Dermis blood vessel endothelial cell (primary cell): ENCODE measurements at regions not wholly inside any gene's neighbourhood (a gene's known extent, or its start where the extent isn't known, plus 50 kb on each side); places are given as distances from the start of the nearest gene placed in this dataset.
"Not testable (repeated sequence)": the region's sequence is repeated elsewhere in the genome, so short reads cannot be mapped to it uniquely, and the experiment has no call there.

Source experiments
- DNase-seq: peaks from one replicate; pipeline ENCODE4 v3.0.0; 2010

DNA sequence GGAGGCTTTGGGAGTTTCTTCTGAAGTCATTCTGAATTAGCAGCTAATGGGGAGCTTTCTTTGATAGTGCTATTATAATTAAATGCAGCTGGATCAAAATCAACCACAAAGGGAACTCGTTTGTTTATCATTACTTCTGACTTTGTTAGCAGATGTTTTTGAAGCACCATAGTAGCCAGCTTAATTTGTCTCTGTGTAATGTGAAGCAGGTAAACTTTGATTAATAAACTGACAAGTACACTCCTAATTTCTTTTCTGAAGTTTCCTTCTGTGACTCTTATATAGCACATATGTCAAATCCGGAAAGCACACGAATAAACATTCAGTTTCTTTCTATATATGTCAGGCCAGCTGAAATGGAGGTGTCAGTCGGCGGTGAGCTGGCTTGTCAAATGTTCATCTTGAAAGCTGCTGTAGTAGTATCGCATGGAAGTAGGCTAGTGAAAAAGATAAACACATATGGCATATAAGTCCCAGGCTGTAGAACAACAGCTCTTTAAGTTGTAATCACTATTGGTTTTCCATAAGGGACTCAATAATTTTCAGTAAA, 451.9 kb upstream of the ZEB2 start:
- DNase-seq: no peak

DNA sequence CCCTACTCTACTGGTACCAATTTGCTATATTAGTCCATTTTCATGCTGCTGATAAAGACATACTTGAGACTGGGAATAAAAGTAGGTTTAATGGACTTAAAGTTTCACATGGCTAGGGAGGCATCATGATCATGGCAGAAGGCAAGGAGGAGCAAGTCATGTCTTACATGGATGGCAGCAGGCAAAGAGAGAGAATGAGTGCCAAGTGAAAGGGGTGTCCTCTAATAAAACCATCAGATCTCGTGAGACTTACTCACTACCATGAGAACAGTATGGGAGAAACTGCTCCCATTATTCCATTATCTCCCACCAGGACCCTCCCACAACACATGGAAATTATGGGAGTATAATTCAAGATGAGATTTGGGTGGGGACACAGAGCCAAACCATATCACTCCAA, 450.5 kb upstream of the ZEB2 start:
- not testable (repeated sequence) for DNase-seq

DNA sequence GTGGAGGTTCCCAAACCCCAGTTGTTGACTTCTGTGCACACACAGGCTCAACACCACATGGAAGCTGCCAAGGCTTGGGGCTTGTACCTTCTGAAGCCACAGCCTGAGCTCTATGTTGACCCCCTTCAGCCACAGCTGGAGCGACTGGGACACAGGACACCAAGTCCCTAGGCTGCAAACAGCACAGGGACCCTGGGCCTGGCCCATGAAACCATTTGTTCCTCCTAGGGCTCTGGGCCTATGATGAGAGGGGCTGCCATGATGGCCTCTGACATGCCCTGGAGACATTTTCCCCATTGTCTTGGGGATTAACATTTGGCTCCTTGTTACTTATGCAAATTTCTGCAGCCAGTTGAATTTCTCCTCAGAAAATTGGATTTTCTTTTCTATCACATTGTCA, 449.6 kb upstream of the ZEB2 start:
- not testable (repeated sequence) for DNase-seq

DNA sequence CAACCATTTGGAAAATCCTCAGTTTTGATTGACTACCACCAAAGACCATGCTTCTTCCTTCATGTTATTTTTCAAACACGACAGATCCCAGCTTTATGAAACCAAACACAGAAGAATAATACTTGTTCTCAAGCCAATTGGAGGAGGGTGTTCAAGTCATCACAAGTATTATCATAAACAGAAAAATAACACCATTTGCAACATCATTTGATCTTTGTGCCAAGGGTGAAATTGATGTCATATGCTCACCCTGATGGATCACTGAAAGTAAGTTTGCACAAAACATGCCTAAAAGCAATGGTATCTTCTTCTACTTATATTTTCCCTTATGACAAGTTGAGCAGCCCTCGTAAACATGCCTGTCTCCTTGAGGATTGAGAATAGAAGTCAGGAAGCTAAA, 448.0 kb upstream of the ZEB2 start:
- no peak for DNase-seq

DNA sequence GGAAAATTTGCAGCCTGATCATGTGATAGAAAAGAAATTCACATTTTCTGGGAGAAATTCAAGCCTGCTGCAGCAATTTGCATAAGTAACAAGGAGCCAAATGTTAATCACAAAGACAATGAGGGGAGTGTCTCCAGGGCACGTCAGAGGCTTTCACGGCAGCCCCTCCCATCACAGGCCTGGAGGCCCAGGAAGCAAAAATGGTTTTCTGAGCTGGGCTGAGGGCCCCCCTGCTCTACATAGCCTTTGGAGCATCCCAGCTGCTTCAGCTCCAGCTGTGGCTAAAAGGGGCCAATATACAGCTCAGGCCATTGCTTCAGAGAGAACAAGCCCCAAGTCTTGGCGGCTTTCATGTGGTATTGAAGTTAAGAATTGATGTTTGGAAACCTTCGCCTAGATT, 445.3 kb upstream of the ZEB2 start:
- DNase-seq: no peak

DNA sequence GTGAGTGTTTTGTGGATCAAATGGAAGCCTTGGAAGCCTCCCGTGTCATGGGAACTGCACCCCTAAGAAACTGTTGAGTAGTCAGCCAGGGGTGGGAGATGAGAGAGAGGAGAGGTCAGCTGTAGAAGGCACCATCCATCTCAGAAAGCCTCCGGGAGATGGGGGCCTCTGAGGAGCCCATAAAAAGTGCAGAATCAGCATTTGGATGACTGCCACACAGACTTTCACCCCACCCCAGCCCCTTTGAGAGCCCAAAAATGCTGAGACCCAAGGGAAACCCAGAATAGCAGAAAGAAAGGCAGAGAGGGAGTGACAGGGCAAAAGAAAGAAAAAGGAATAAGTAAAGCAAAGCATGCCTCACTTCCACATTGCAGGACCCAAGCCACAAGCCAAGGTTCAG, 443.1 kb upstream of the ZEB2 start:
- no peak for DNase-seq

DNA sequence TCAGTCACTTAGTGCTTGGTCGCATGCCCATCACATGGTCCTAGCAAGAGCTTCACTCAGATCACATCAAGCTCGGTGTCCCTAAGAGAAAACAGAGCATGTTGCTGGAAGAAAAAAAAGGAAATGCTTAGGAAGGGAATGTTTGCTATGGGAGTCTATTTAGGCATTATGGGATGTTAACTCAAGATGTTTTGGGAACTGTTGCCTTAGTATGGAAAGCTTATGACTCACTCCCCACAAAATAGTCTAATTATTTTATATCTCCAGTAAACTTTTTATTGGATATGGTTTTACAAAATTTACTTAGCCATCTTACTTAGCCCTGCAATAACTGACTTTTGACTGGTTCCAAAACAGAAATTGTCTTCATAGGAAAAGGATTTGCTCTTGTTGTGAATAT, 439.5 kb upstream of the ZEB2 start:
- DNase-seq: no peak

DNA sequence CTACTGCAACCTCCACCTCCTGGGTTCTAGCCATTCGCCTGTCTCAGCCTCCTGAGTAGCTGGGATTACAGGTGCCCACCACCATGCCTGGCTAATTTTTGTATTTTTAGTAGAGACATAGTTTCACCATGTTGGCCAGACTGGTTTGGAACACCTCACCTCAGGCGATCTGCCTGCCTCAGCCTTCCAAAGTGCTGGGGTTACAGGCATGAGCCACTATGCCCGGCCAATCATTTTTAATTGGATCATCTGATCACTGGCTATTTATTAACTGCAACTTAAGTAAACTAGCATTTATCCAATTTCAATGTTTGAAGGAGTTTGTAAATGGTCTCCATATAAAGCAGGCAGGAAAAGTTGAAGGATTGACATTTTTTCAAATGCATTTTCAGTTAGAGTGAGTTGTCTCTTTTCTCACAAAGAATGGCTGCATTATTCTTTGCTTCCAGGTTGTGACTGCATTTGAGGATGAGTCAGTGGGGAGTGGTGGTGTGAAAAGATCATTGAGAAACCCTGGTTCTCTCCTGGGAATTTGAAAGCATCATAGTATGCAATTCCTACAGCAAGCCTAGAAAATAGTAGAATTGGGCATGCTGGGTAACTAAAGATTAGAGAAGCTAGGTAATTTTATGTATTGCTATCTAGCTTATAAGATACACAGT, 431.1 kb upstream of the ZEB2 start:
- DNase-seq: peak; percentile 6

DNA sequence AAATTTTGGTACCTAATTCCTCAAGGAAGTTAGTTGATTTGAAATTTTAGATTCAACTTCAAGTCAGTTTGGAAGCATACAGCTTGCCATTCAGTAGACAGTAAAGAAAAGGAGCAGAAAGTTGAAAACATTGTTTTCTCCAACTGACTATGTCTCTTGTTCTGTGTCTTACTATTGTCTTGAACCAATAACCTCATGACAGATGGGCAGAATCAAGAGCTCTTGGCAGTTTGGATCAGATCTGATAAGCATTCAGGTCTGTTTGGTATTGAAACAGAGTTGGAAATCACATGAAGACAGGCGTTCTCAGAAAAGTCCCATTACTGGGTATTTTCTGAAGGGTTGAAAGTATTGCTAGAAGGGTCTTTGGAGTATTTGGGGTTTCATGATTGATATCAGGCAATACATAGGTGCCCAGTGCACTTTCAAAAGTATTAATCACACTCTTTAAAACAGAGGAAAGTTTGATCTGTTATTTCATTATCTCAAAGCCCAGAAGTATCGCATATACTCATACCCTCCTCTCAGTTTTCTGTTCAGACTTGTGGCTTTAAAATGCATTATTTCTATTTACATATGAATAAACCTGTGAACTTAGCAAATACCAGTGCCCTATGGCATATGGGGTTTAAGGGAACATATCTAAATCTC, 428.4 kb upstream of the ZEB2 start:
- no peak for DNase-seq

DNA sequence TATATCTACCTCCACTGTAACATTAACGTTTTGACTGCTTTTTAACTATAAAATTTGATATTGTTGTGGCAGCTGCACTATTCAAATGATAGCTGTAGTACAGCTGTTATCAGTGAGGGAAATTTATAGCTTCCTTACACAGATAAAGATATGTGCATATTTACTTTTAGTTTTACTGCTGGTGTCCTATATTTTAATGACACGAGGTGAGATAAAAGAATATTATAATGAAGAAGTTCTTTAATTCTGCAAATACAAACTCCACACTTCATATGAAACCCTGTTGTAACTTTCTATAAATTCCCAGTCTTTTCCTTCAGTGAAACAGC, 427.8 kb upstream of the ZEB2 start:
- DNase-seq: no peak

DNA sequence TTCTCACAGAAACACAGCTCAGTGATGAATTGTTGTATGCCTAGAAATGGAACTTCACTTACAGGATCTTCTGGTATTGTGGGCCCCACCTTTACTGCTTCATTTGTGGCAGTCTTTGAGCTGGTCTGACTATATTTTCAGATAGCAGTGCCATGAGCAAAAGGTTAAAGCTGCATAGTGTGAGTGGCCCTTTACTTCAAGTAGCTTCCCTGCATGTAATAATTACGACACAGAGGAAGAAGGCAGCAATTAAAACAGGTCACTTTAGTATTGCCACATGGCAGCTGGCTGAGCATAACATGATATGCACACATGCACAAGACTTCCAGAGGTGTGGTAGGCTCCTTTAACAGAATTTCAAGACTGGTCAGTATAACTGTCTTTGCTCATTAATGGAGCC, 426.3 kb upstream of the ZEB2 start:
- no peak for DNase-seq

DNA sequence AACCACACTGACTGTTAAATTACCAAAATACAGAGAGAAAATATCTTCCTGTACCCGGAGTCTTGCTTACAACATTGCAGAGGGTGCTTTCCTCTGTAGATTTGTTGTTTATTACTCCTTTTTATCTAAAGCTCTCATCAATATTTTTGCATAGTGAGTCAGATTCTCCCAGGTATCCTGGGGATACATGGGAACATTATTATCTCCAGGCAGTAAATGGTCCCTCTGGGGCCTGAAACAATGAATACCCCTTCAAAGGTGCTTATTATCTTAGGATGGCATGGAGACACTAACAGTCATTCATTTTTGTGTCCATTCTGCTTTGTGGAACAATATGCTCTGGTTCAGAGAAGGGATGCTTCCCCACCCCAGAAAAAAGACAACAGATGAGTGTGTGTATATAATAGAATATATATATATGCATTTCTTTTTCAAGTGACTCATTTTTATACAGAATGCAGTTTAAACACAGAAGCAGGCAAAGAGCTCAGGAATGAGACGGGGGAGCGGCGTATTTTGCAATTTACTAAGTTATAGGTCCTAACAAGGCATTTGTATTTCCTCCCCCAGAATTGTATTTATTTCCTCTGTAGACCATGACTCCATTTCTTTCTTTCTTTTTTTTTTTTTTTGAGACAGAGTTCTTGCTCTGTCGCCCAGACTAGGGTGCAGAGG, 424.8 kb upstream of the ZEB2 start:
- DNase-seq: no peak

DNA sequence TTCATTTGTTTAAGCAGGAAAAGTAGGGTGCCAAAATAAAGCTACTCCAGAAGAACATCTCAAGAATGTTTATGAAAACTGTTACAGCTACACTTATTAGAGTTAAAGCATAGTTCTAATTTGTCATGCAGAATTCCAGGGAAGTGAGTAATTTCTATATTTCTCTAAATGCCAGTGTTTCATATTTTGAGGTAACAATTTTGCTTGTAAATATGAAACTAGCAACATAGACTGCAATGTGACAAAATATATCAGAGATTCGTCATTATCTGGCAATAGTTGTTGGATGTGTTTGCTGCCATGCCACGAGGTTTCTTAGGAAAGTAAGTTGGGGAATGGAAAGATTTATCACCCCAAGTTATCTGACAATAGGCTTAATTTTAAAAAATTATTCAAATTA, 424.1 kb upstream of the ZEB2 start:
- DNase-seq: peak; percentile 58

DNA sequence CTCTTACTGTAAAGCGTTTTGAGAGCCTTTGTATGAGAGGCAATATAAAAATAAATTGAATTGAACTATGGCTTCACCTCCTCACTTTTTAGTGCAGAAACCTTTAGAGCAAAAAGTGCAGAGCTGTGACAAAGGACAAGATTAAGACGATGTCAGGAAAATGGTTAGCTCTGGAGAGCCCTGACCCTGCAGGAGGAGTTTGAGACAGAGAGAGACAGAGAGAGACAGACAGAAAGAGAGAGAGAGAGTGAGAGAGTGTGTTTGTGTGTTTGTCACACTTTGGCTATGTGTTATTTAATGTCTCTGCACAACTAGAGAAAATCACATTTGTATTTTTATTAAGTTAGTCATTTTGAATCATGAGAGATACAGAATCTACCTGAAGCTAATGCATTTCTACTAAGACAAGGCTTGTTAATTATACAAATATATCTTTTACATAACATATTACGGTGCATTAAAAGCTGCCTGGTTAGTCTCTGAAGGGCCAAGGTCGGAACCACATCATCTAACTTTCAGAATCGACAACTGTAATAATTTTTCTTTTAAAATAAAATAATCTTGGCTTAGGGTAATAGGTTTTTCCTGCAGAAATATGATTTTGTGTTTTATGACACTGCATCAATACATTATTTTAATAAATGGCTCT, 423.5 kb upstream of the ZEB2 start:
- DNase-seq: peak; percentile 9

DNA sequence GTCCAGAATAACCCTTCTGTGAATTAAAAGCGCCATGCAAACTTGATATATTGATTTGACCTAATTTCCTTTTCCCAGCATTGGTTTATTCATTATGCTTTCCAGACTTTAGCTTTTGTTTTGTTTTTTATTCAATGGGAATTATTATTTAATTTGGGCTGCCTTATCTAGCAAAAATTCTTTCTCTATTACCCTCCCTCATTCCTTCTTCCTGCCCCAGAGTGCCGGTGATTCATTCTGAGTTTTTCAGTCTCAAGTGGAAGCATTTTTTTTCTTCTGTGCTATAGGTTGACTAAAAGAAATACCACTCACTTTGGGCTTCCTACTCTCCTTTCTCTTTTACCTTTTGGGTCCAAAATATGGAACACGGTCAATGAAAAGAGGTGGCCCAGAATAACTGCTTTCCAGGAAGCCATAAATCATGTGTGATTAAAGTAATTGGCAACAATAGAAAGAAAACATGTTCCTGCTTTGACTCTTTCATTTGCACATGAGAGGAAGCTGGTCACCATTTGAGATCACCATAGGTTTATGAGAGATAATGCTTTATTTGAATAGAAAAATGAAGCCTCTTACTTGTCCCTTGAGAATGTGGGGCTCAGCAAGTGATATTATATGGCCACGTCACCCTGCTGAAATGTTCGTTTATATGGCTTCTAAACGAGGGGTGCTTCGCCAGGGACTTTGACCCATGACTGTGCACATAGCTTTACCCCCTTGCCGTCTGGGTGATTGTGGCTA, 422.8 kb upstream of the ZEB2 start:
- peak; percentile 63 for DNase-seq

DNA sequence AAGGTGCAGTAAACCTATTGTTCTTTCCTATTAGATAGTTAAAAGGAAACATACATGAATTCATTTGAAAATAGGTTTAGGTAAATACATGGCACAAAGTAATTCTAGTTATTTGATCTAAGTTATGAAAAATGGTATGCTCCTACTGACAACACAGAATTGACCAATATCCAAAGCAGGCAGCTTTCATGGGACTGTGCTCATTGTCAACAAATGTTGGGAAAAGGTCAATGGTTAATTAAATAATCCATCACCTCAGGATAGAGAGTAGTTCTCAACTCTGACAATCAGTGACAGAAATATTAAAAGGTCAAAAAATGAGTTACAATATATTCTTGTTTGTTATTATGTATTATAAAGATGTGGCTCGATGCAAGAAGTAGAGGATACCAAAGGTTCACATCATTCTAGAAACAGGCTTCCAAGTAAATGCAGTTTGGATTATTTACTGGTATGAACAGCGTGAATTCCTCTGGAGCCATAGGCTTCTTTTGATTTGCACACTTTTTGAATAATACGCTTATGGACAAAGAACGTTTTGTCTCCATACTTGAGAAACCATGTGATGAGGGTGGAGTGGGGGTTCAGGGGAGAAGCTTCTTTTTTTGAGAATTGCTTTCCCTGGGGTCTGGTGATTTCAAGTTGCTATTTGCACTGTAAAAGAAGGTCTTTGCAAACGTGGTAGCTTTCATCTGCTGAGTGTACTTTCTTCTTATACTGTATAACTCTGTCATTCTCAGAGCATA, 422.0 kb upstream of the ZEB2 start:
- no peak for DNase-seq

DNA sequence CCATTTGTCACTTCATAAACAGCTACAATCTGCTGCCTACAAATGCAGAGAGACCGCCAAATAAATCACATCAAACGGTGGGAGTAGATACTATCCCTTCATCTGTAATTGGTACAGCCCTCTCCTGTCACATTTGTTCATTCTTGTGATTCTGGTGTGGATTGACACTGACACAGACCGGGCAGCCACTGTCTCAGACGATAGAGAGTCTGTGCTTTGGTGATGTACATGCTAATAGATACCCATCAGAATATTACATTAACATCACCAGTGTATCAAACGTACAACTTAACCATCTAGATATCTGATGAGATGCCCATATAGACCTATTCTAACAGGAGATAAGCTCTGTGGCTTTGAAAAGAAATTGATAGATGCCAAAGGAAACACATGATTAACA, 419.7 kb upstream of the ZEB2 start:
- no peak for DNase-seq

DNA sequence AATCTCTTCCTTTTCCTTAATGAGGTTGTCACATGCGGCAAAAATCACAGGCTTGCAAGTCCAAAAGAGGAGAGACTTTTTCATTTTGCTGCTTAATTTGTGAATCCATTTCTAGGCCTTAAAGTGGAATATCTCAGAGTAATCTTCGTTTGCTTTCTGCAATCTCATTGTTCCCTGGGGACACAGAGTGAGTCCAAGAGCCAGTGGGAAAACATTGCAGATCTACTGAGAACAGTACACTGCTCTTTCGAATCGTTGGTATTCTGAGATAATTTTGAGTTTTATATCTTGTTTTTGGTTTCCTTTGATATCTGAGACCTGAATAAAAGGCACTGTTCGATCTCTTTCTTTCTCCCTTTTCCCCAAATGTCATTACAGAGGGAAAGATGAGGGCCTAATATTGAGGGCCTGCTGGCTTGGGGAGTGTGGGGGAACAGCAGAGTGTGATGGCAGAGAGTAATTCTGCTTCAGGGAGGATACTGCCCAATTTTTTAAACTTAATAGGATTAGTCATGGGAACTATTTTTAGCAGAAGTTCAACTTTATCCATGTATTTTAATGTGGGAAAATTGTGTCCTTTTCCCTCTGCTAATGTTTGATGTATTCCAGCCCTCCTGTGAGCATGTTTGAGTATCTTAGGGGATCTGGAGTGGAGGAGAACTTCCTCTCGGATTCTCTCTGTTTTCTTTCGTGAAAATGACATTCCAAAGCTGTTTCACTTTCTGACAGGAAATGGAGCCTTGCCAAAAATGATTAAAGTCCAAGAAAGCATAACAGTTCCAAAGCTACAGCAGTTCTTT, 418.2 kb upstream of the ZEB2 start:
- DNase-seq: peak; percentile 87

DNA sequence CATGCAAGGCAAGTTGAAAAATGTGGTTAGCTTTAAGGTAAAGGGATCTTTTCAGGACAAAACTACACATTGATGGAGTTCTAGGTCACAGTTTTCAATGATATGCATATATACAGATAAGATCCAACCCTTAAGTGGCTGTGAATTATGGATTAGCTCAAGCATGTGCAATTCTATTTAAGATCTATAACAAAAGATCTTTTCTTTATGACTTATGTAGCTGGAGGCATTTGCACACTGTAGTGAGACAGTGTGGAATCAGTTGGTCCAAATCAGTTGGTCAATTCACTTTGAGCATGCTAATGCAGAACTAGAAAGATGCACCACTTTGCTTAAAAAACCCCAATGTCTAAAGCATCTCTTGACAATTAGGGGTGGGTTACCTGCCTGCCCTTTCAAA, 417.1 kb upstream of the ZEB2 start:
- DNase-seq: no peak

DNA sequence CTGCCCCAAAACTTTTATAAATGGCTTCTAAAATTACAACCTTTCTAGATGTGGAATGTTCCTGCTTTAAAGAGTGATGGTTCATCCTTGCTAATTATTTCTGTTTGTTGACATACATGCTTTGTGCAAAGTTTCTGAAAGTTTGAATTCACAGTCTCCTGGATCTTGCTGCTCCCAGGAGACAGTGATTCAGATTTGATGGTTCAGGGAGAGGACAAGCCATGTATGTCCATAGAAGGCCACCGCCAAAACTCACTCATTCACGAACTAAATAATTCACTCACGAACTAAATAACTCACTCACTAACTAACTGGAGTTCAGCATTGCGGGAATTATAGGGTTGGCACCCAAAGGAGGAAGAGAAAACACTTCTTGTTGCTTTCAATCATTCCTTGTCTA, 416.5 kb upstream of the ZEB2 start:
- DNase-seq: no peak

DNA sequence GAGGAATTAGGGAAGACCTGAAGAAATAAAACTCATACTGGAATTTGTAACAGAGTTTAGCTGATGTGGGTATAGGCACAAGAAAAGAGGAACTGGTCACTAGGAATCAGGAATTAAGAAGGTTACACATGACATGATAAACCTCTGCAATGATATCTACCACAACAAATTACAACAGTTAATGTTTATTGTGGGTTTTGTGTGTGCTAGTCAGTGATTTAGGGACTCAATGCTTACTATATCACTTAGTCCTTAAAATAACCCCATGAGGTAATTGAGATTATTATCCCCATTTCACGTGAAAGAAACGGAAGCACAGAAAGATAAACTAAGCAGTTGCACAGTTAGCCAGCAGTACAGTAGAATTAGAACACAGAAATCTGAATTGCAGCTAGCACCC, 415.8 kb upstream of the ZEB2 start:
- no peak for DNase-seq
